Endothelial cell of umbilical vein (primary cell): ENCODE measurements at regions not wholly inside any gene's neighbourhood (a gene's known extent, or its start where the extent isn't known, plus 50 kb on each side); places are given as distances from the start of the nearest gene placed in this dataset.

Experiments
- BruUV-seq: library from RNA; stranded (reverse); fragments of 400-500 nt; replicated peaks from 2 replicates; lab custom pipeline; 2021; lab: Mats Ljungman, UMichigan
- CTCF ChIA-PET: fragments of 300-600, 350-600 bp; sonication (Branson Sonifier 250); formaldehyde crosslinking; loops from one replicate; lab custom pipeline; 2021; ENCODE audit warnings: antibody characterized with exemption, inconsistent platforms; lab: Charles Lee
- POLR2A ChIA-PET: fragments of 300-600, 350-600 bp; sonication (Branson Sonifier 250); formaldehyde crosslinking; loops from one replicate; lab custom pipeline; 2021; ENCODE audit warnings: antibody characterized with exemption, inconsistent platforms; lab: Charles Lee
- DNase-seq: peaks from one replicate; pipeline ENCODE4 v3.0.0-alpha.2; 2011; ENCODE audit warnings: low read depth, low spot score
- FAIRE-seq: peaks from 2 replicates; lab custom pipeline; 2011; peaks lifted over from hg19 to GRCh38; lab: Jason Lieb, UNC
- H2AFZ ChIP-seq: 2 replicates; pipeline ENCODE4 v1.6.0; 2012; ENCODE audit warnings: low read depth, low read length, control low read depth, inconsistent platforms
- H3K27ac ChIP-seq: 2 replicates; pipeline ENCODE4 v1.5.1; 2011; ENCODE audit warnings: low read depth, mild to moderate bottlenecking, control low read depth, low read length, moderate library complexity; ENCODE audit not compliant: insufficient read depth
- H3K27me3 ChIP-seq, 2 experiments: 2 replicates each; pipeline versions ENCODE4 v1.6.0 to v1.6.1; 2011; ENCODE audit warnings: low read length in 2 of 2, mixed read lengths in 1 of 2; ENCODE audit not compliant: control insufficient read depth in 2 of 2, insufficient read depth in 2 of 2
- H3K36me3 ChIP-seq, 2 experiments: 2 replicates in 1 of 2; 3 replicates in 1 of 2; pipeline ENCODE4 v1.5.1; 2011; ENCODE audit warnings: low read length in 2 of 2, mild to moderate bottlenecking in 1 of 2, moderate library complexity in 1 of 2; ENCODE audit not compliant: control insufficient read depth in 2 of 2, insufficient read depth in 2 of 2; ENCODE audit errors: extremely low read depth in 1 of 2
- H3K4me1 ChIP-seq: 3 replicates; pipeline ENCODE4 v1.5.1; 2011; ENCODE audit warnings: mild to moderate bottlenecking, low read length; ENCODE audit not compliant: control insufficient read depth, insufficient read depth; ENCODE audit errors: extremely low read depth
- H3K4me2 ChIP-seq: 2 replicates; pipeline ENCODE4 v1.6.1; 2011; ENCODE audit warnings: low read length, control low read depth, mixed read lengths; ENCODE audit not compliant: insufficient read depth
- H3K4me3 ChIP-seq, 3 experiments: fragments of 200-600 bp in 1 of 3; sonication (generic), shearing (Covaris generic) in 1 of 3; replicated peaks in 1 of 3; 2 replicates each; pipeline ENCODE4 v1.5.1; 2011 to 2016; ENCODE audit warnings: control low read depth in 3 of 3, low read length in 3 of 3, mild to moderate bottlenecking in 2 of 3, inconsistent platforms in 1 of 3, low read depth in 1 of 3, moderate library complexity in 1 of 3; ENCODE audit not compliant: insufficient read depth in 1 of 3
- H3K79me2 ChIP-seq: 2 replicates; pipeline ENCODE4 v1.6.0; 2012; ENCODE audit warnings: low read length, inconsistent platforms; ENCODE audit not compliant: control insufficient read depth, insufficient read depth
- H3K9ac ChIP-seq: replicated peaks from 2 replicates; pipeline ENCODE3; 2011; ENCODE audit warnings: low read length, control low read depth; ENCODE audit not compliant: insufficient read depth; ENCODE audit errors: extremely low read depth
- H3K9me1 ChIP-seq: replicated peaks from 3 replicates; pipeline ENCODE4 v1.6.0; 2011; ENCODE audit warnings: mild to moderate bottlenecking, low read length; ENCODE audit not compliant: control insufficient read depth, insufficient read depth; ENCODE audit errors: extremely low read depth
- H3K9me3 ChIP-seq: replicated peaks from 2 replicates; pipeline ENCODE4 v1.5.1; 2012; ENCODE audit warnings: low read length, inconsistent platforms; ENCODE audit not compliant: control insufficient read depth, insufficient read depth
- H4K20me1 ChIP-seq: replicated peaks from 2 replicates; pipeline ENCODE3; 2011; ENCODE audit warnings: mild to moderate bottlenecking, low read length; ENCODE audit not compliant: control insufficient read depth, insufficient read depth; ENCODE audit errors: extremely low read depth
- EZH2 ChIP-seq: IDR thresholded peaks from 2 replicates; pipeline ENCODE4 v1.6.1; 2012; ENCODE audit warnings: borderline replicate concordance, low read depth, mild to moderate bottlenecking, moderate library complexity, low read length, inconsistent platforms; ENCODE audit not compliant: severe bottlenecking
- FOS ChIP-seq: IDR thresholded peaks from 2 replicates; pipeline ENCODE4 v1.6.1; 2011; ENCODE audit warnings: mild to moderate bottlenecking, low read length, moderate library complexity, borderline replicate concordance; ENCODE audit not compliant: insufficient read depth
- GATA2 ChIP-seq: IDR thresholded peaks from 2 replicates; pipeline ENCODE4 v1.7.0; 2011; ENCODE audit warnings: low read depth, mild to moderate bottlenecking, moderate library complexity, mixed read lengths, low read length; ENCODE audit not compliant: insufficient read length, insufficient read depth
- JUN ChIP-seq: IDR thresholded peaks from 2 replicates; pipeline ENCODE4 v1.6.1; 2011; ENCODE audit warnings: borderline replicate concordance, low read depth; ENCODE audit not compliant: insufficient read length, insufficient read depth
- MYC ChIP-seq: IDR thresholded peaks from one replicate; pipeline ENCODE4 v1.6.1; 2011; ENCODE audit warnings: mild to moderate bottlenecking, low read depth, low read length
- POLR2A ChIP-seq: IDR thresholded peaks from 2 replicates; pipeline ENCODE4 v1.6.1; 2012; ENCODE audit warnings: low read depth, mild to moderate bottlenecking, control low read depth, low read length
- POLR2AphosphoS5 ChIP-seq: IDR thresholded peaks from 2 replicates; pipeline ENCODE4 v1.6.1; 2012; ENCODE audit warnings: low read depth, mild to moderate bottlenecking, control low read depth, low read length, moderate library complexity; ENCODE audit not compliant: insufficient read depth
- dilution Hi-C: fragments of 300-500 bp; cut with MboI; formaldehyde crosslinking; loops from one replicate; pipeline ENCODE4 v1.15.0; 2019; ENCODE audit warnings: low sequenced_read_pairs; ENCODE audit not compliant: extremely low pct_ligation_motif_present
- intact Hi-C: fragments of 100-400 bp; cut with micrococcal nuclease; formaldehyde crosslinking; loops from one replicate; pipeline ENCODE4 v1.10.0; 2022
- TF ChIP-seq, protein P1 (sequence below): IDR thresholded peaks from 2 replicates; pipeline ENCODE4 v1.6.1; 2011; ENCODE audit not compliant: insufficient read depth, insufficient read length
- TF ChIP-seq, protein P2 (sequence below), 2 donors: IDR thresholded peaks; 1 replicate in 1 of 2; 2 replicates in 1 of 2; pipeline ENCODE4 v1.5.1; 2011; ENCODE audit warnings: low read length in 2 of 2, mild to moderate bottlenecking in 2 of 2, moderate library complexity in 2 of 2, control low read depth in 1 of 2, inconsistent platforms in 1 of 2, low read depth in 1 of 2; ENCODE audit not compliant: insufficient read depth in 1 of 2; ENCODE audit errors: extremely low read depth in 1 of 2

DNA sequence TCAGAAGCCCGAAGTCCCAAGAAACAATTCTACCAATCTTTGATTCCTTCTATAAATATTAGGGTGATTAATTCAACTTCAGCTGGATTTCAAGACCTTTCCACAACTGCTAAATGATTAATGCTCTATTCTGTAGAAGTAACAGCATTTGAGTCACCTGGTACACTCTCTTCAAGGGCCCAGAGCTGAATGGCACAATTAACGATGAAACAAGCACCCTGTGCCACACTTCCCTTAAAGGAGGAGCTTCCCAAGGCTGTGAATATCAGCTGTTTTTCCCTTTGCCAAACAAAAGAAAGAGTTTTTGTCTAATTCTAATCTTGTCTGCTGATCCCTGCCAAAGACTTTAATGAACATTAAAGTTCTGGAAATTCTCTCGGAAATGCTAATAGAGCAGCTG, 56.0 kb downstream of the BOD1L2 start:
- H3K4me3 ChIP-seq, result no peak overlapping the region
- no peak overlapping the region for H3K4me2 ChIP-seq
- H3K36me3 ChIP-seq, result no peaks in the 10 kb centered on the region
- CTCF ChIA-PET, result no interaction called here
- H3K4me1 ChIP-seq, result no peaks in the 10 kb centered on the region
- H2AFZ ChIP-seq, result no peak overlapping the region
- no peak overlapping the region for H3K9ac ChIP-seq
- TF ChIP-seq, protein P1, sequence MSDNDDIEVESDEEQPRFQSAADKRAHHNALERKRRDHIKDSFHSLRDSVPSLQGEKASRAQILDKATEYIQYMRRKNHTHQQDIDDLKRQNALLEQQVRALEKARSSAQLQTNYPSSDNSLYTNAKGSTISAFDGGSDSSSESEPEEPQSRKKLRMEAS, result no peak
- no peak for TF ChIP-seq GATA2
- TF ChIP-seq EZH2, result no peak
- TF ChIP-seq FOS, result no peak
- no peak for TF ChIP-seq MYC
- TF ChIP-seq, protein P2, sequence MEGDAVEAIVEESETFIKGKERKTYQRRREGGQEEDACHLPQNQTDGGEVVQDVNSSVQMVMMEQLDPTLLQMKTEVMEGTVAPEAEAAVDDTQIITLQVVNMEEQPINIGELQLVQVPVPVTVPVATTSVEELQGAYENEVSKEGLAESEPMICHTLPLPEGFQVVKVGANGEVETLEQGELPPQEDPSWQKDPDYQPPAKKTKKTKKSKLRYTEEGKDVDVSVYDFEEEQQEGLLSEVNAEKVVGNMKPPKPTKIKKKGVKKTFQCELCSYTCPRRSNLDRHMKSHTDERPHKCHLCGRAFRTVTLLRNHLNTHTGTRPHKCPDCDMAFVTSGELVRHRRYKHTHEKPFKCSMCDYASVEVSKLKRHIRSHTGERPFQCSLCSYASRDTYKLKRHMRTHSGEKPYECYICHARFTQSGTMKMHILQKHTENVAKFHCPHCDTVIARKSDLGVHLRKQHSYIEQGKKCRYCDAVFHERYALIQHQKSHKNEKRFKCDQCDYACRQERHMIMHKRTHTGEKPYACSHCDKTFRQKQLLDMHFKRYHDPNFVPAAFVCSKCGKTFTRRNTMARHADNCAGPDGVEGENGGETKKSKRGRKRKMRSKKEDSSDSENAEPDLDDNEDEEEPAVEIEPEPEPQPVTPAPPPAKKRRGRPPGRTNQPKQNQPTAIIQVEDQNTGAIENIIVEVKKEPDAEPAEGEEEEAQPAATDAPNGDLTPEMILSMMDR (IDR thresholded peaks at IDR 0.05; ENCODE audit: extremely low read depth in 1 of 2, insufficient read depth in 1 of 2, low read depth in 1 of 2, low read length in 2 of 2), result no peak
- TF ChIP-seq JUN, result no peak
- TF ChIP-seq POLR2AphosphoS5, result no peak
- no peak for TF ChIP-seq POLR2A
- DNase-seq (no peak), FAIRE-seq (no peak)
- no peaks in the 10 kb centered on the region for H4K20me1 ChIP-seq
- no peaks in the 10 kb centered on the region for H3K79me2 ChIP-seq
- H3K27ac ChIP-seq, result no peak overlapping the region
- no TSS peak for BruUV-seq
- no peaks in the 10 kb centered on the region for H3K9me3 ChIP-seq
- intact Hi-C loops, result no loop called here
- H3K9me1 ChIP-seq, result no peaks in the 10 kb centered on the region
- POLR2A ChIA-PET, result no interaction called here
- no peaks in the 10 kb centered on the region for H3K27me3 ChIP-seq
- dilution Hi-C loops, result no loop called here
